Sciatic nerve (tissue), 2 donors: ENCODE measurements at regions not wholly inside any gene's neighbourhood (a gene's known extent, or its start where the extent isn't known, plus 50 kb on each side); places are given as distances from the start of the nearest gene placed in this dataset.

Experiments used
- ATAC-seq: fragments of 200-7000 bp; cut with Tn5 transposase; one replicate; pipeline ENCODE4 v1.9.1; 2020; ENCODE audit warnings: mild to moderate bottlenecking, moderate library complexity
- DNase-seq: peaks from one replicate; pipeline ENCODE4 v3.0.0-alpha.2; 2020; ENCODE audit warnings: low spot score
- intact Hi-C: fragments of 100-400 bp; cut with DNase I; formaldehyde crosslinking; loops from one replicate; pipeline ENCODE4 v1.14.2; 2022
- donor health status: DM: no; HTN: no; CAD: no.
- donor health status: DM: no; HTN: no; CAD: no.

GRCh38 chr5:115417076-115417475 is 120.6 kb upstream of the CCDC112 start:
- DNase-seq (no peak), ATAC-seq (peak; percentile 39)
- intact Hi-C loops: no loop called here

- ATAC-seq (peak; percentile 64), DNase-seq (peak; percentile 68)
- intact Hi-C loops: no loop called here
Measured at GRCh38 chr5:115415143-115415491, 118.7 kb upstream of the CCDC112 start.

GRCh38 chr5:115414406-115415142 is 118.1 kb upstream of the CCDC112 start:
- intact Hi-C loops: no loop called here
- ATAC-seq (peak; percentile 51), DNase-seq (no peak)

GRCh38 chr5:115413651-115414050 is 117.2 kb upstream of the CCDC112 start:
- no peak for ATAC-seq
- intact Hi-C loops: no loop called here
- DNase-seq: no peak

- ATAC-seq: no peak
- DNase-seq: no peak
- intact Hi-C loops: no loop called here
Measured at GRCh38 chr5:115409094-115409493, 112.6 kb upstream of the CCDC112 start.

- intact Hi-C loops: no loop called here
- no peak for ATAC-seq
- DNase-seq: no peak
Measured at GRCh38 chr5:115402822-115403577, 106.5 kb upstream of the CCDC112 start.

GRCh38 chr5:115402092-115402491 is 105.6 kb upstream of the CCDC112 start:
- intact Hi-C loops: no loop called here
- DNase-seq (no peak), ATAC-seq (no peak)

GRCh38 chr5:115398719-115399118 is 102.3 kb upstream of the CCDC112 start:
- intact Hi-C loops: no loop called here
- ATAC-seq: no peak
- no peak for DNase-seq

GRCh38 chr5:115396688-115397087 is 100.2 kb upstream of the CCDC112 start:
- DNase-seq: no peak
- no peak for ATAC-seq
- intact Hi-C loops: no loop called here

- ATAC-seq: no peak
- intact Hi-C loops: no loop called here
Measured at GRCh38 chr5:115396081-115396480, 99.6 kb upstream of the CCDC112 start.

GRCh38 chr5:115394531-115394930 is 98.1 kb upstream of the CCDC112 start:
- ATAC-seq (no peak), DNase-seq (no peak)
- intact Hi-C loops: no loop called here

More at GRCh38 chr5:115396081-115396480, 99.6 kb upstream of the CCDC112 start:
- no peak for DNase-seq

- intact Hi-C loops: no loop called here
- DNase-seq (no peak), ATAC-seq (no peak)
Measured at GRCh38 chr5:115393239-115393638, 96.8 kb upstream of the CCDC112 start.

- DNase-seq: no peak
- peak; percentile 83 for ATAC-seq
- intact Hi-C loops: no loop called here
Measured at GRCh38 chr5:115392611-115393010, 96.2 kb upstream of the CCDC112 start.

- no peak for ATAC-seq
- DNase-seq: no peak
- intact Hi-C loops: no loop called here
Measured at GRCh38 chr5:115391780-115392179, 95.3 kb upstream of the CCDC112 start.

- ATAC-seq: no peak
- intact Hi-C loops: no loop called here
- DNase-seq: no peak
Measured at GRCh38 chr5:115389799-115390382, 93.4 kb upstream of the CCDC112 start.

GRCh38 chr5:115389034-115389798 is 92.8 kb upstream of the CCDC112 start:
- intact Hi-C loops: no loop called here
- ATAC-seq (no peak), DNase-seq (no peak)

GRCh38 chr5:115388240-115388639 is 91.8 kb upstream of the CCDC112 start:
- intact Hi-C loops: no loop called here
- ATAC-seq (no peak), DNase-seq (no peak)

GRCh38 chr5:115387816-115388215 is 91.4 kb upstream of the CCDC112 start:
- intact Hi-C loops: no loop called here
- DNase-seq (no peak), ATAC-seq (no peak)

GRCh38 chr5:115386657-115387056 is 90.2 kb upstream of the CCDC112 start:
- intact Hi-C loops: no loop called here
- DNase-seq: no peak
- ATAC-seq: no peak
